ENCODE measurements at regions not wholly inside any gene's neighbourhood (a gene's known extent, or its start where the extent isn't known, plus 50 kb on each side); places are given as distances from the start of the nearest gene placed in this dataset.

DNA sequence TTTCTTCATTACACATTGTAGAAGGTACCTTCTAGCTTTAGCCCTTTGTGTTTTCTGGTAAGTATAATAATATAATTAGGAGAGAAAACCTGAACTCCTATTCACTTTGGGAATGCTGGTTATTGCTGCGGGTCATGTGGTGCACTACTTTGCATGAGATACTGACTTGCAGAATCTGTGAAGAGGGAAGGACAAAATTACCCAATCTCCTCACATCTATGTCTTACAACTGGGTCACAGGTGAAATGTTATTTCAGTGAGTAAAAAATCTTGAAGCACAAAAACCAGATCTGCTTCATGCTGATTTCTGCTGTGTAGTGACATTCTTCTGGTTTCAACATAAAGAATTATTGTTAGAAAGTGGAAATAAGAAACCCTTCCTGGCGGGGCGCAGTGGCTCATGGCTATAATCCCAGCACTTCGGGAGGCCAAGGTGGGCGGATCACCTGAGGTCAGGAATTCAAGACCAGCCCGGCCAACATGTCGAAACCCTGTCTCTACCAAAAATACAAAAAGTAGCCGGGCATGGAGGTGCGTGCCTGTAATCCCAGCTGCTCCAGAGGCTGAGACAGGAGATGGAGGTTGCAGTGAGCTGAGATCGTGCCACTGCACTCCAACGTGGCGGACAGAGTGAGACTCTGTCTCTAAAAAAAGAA, 211.0 kb upstream of the REG3G start:
- TF ChIP-seq, protein P1, sequence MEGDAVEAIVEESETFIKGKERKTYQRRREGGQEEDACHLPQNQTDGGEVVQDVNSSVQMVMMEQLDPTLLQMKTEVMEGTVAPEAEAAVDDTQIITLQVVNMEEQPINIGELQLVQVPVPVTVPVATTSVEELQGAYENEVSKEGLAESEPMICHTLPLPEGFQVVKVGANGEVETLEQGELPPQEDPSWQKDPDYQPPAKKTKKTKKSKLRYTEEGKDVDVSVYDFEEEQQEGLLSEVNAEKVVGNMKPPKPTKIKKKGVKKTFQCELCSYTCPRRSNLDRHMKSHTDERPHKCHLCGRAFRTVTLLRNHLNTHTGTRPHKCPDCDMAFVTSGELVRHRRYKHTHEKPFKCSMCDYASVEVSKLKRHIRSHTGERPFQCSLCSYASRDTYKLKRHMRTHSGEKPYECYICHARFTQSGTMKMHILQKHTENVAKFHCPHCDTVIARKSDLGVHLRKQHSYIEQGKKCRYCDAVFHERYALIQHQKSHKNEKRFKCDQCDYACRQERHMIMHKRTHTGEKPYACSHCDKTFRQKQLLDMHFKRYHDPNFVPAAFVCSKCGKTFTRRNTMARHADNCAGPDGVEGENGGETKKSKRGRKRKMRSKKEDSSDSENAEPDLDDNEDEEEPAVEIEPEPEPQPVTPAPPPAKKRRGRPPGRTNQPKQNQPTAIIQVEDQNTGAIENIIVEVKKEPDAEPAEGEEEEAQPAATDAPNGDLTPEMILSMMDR (conservative IDR thresholded peaks at IDR 0.05; ENCODE audit: low read depth, low read length), result no peak
- no peak for TF ChIP-seq EZH2 (IDR thresholded peaks at IDR 0.05; ENCODE audit: borderline replicate concordance, low read depth, low read length, poor library complexity, severe bottlenecking)

Measured in A673 (cell line).